DOHH2 (cell line): ENCODE measurements at regions not wholly inside any gene's neighbourhood (a gene's known extent, or its start where the extent isn't known, plus 50 kb on each side); places are given as distances from the start of the nearest gene placed in this dataset.
A peak's percentile ranks its signal among the peaks of the same experiment; 100 is the strongest.

Experiments
- H3F3A ChIP-seq: fragments of 200-600 bp; sonication (generic), shearing (Covaris generic); 2 replicates; pipeline ENCODE4 v1.6.0; 2016; ENCODE audit warnings: antibody characterized with exemption, mild to moderate bottlenecking; ENCODE audit not compliant: control insufficient read depth, insufficient read depth
- H3K27ac ChIP-seq: fragments of 200-600 bp; sonication (generic); 2 replicates; pipeline ENCODE4 v1.5.1; 2014; ENCODE audit warnings: low read depth, mild to moderate bottlenecking, low read length, moderate library complexity
- H3K27me3 ChIP-seq: fragments of 200-600 bp; sonication (generic); 2 replicates; pipeline ENCODE4 v1.6.1; 2014; ENCODE audit warnings: mild to moderate bottlenecking, low read length, mixed read lengths; ENCODE audit not compliant: control insufficient read depth
- H3K36me3 ChIP-seq: fragments of 200-600 bp; sonication (generic); 2 replicates; pipeline ENCODE4 v1.6.1; 2014; ENCODE audit warnings: mild to moderate bottlenecking, low read length, moderate library complexity, mixed read lengths; ENCODE audit not compliant: control insufficient read depth
- H3K4me1 ChIP-seq: fragments of 200-600 bp; sonication (generic); 2 replicates; pipeline ENCODE4 v1.6.1; 2014; ENCODE audit warnings: mild to moderate bottlenecking, low read length, mixed read lengths; ENCODE audit not compliant: control insufficient read depth
- H3K4me2 ChIP-seq: fragments of 200-600 bp; sonication (generic); 2 replicates; pipeline ENCODE4 v1.6.0; 2014; ENCODE audit warnings: mild to moderate bottlenecking, low read length, moderate library complexity
- H3K4me3 ChIP-seq: fragments of 200-600 bp; sonication (generic); 2 replicates; pipeline ENCODE4 v1.5.1; 2014; ENCODE audit warnings: mild to moderate bottlenecking, low read length, mixed read lengths
- H3K79me2 ChIP-seq: fragments of 200-600 bp; sonication (generic); 2 replicates; pipeline ENCODE4 v1.6.1; 2014; ENCODE audit warnings: mild to moderate bottlenecking, low read length, mixed read lengths; ENCODE audit not compliant: control insufficient read depth
- H3K9me2 ChIP-seq: fragments of 200-600 bp; sonication (generic); replicated peaks from 2 replicates; pipeline ENCODE4 v1.6.1; 2014; ENCODE audit warnings: mild to moderate bottlenecking, low read length, mixed read lengths; ENCODE audit not compliant: control insufficient read depth
- H3K9me3 ChIP-seq: fragments of 200-600 bp; sonication (generic); 2 replicates; pipeline ENCODE4 v1.6.1; 2014; ENCODE audit warnings: antibody characterized with exemption, low read length, mixed read lengths; ENCODE audit not compliant: control insufficient read depth, insufficient read depth
- H4K20me1 ChIP-seq: fragments of 200-600 bp; sonication (generic); 2 replicates; pipeline ENCODE4 v1.6.0; 2014; ENCODE audit warnings: low read depth, mild to moderate bottlenecking, antibody characterized with exemption, low read length, moderate library complexity; ENCODE audit not compliant: control insufficient read depth, insufficient read depth
- CTCF ChIP-seq: fragments of 200-600 bp; sonication (generic); IDR thresholded peaks from one replicate; pipeline ENCODE4 v1.5.1; 2014; ENCODE audit warnings: antibody characterized with exemption, mild to moderate bottlenecking, low read depth, low read length; ENCODE audit not compliant: poor library complexity, severe bottlenecking
- EZH2phosphoT487 ChIP-seq: fragments of 200-600 bp; sonication (generic); IDR thresholded peaks from 2 replicates; pipeline ENCODE4 v1.6.1; 2017; ENCODE audit warnings: borderline replicate concordance, mild to moderate bottlenecking, antibody characterized with exemption, low read length, moderate library complexity, mixed read lengths

GRCh38 chr1:224502459-224503160 is 68.0 kb upstream of the WDR26 start:
- peak overlapping the region; percentile 38 for H3K4me3 ChIP-seq
- TF ChIP-seq CTCF (no peak), EZH2phosphoT487 (no peak)
- peak overlapping the region; percentile 84 for H3K4me2 ChIP-seq

GRCh38 chr1:224503161-224504118 is 68.8 kb upstream of the WDR26 start:
- Histone ChIP-seq H3K9me3 (no peaks in the 10 kb centered on the region), H3K27me3 (no peaks in the 10 kb centered on the region), H3K27ac (peak overlapping the region; percentile 51), H3K4me3 (peak overlapping the region; percentile 38), H3K4me2 (peak overlapping the region; percentile 84), H4K20me1 (no peaks in the 10 kb centered on the region), H3K9me2 (no peaks in the 10 kb centered on the region), H3K36me3 (no peaks in the 10 kb centered on the region), H3F3A (peaks cover 10% of the 10 kb centered on the region; the same call in 1 of the 2 replicates), H3K79me2 (no peaks in the 10 kb centered on the region), H3K4me1 (peaks cover 37% of the 10 kb centered on the region)
- no peak for TF ChIP-seq EZH2phosphoT487
- peak; percentile 55 for TF ChIP-seq CTCF

More at GRCh38 chr1:224502459-224503160, 68.0 kb upstream of the WDR26 start:
- Histone ChIP-seq H3K27ac (peak overlapping the region; percentile 51), H4K20me1 (no peaks in the 10 kb centered on the region), H3K4me1 (peaks cover 46% of the 10 kb centered on the region), H3F3A (peaks cover 10% of the 10 kb centered on the region; the same call in 1 of the 2 replicates), H3K27me3 (no peaks in the 10 kb centered on the region), H3K9me3 (no peaks in the 10 kb centered on the region), H3K9me2 (no peaks in the 10 kb centered on the region), H3K79me2 (no peaks in the 10 kb centered on the region), H3K36me3 (no peaks in the 10 kb centered on the region)

- H4K20me1 ChIP-seq, result no peaks in the 10 kb centered on the region
- TF ChIP-seq EZH2phosphoT487 (no peak), CTCF (no peak)
- H3K27ac ChIP-seq, result no peak overlapping the region
- H3K4me2 ChIP-seq, result no peak overlapping the region; the same call in 1 of the 2 replicates
- H3F3A ChIP-seq, result peaks cover 10% of the 10 kb centered on the region; the same call in 1 of the 2 replicates
- H3K9me3 ChIP-seq, result no peaks in the 10 kb centered on the region
- H3K36me3 ChIP-seq, result no peaks in the 10 kb centered on the region
- no peaks in the 10 kb centered on the region for H3K9me2 ChIP-seq
- H3K27me3 ChIP-seq, result no peaks in the 10 kb centered on the region
- H3K4me1 ChIP-seq, result peaks cover 33% of the 10 kb centered on the region
- H3K79me2 ChIP-seq, result no peaks in the 10 kb centered on the region
- no peak overlapping the region for H3K4me3 ChIP-seq
Observed at GRCh38 chr1:224504297-224505041, 69.9 kb upstream of the WDR26 start.
